Stomach (tissue), 8 donors: ENCODE measurements at regions not wholly inside any gene's neighbourhood (a gene's known extent, or its start where the extent isn't known, plus 50 kb on each side); places are given as distances from the start of the nearest gene placed in this dataset.

ENCODE experiments used
- DNase-seq, 2 donors: peaks; one replicate each; pipeline versions ENCODE4 v3.0.0 to v3.0.0-alpha.2; 2013 to 2019
- H3K27ac ChIP-seq, 5 donors: fragments of 200-600 bp in 4 of 5; sonication (generic) in 4 of 5; one replicate each; pipeline ENCODE4 v1.5.1; 2013 to 2019; ENCODE audit warnings: mild to moderate bottlenecking in 1 of 5, moderate library complexity in 1 of 5
- H3K27me3 ChIP-seq, 3 donors: fragments of 200-600 bp; sonication (generic); one replicate each; pipeline ENCODE4 v1.5.1; 2017 to 2019; ENCODE audit warnings: mixed run types in 1 of 3
- H3K36me3 ChIP-seq, 4 donors: fragments of 200-600 bp; sonication (generic); 1 replicate in 3 of 4; 2 replicates in 1 of 4; pipeline ENCODE4 v1.5.1; 2016 to 2019
- H3K4me1 ChIP-seq, 4 donors: fragments of 200-600 bp; sonication (generic); one replicate each; pipeline ENCODE4 v1.5.1; 2016 to 2019
- H3K4me3 ChIP-seq, 4 donors: fragments of 200-600 bp; sonication (generic) in 3 of 4; one replicate each; pipeline ENCODE4 v1.5.1; 2016 to 2019; ENCODE audit warnings: mild to moderate bottlenecking in 1 of 4
- H3K9me3 ChIP-seq, 4 donors: fragments of 200-600 bp; sonication (generic); one replicate each; pipeline ENCODE4 v1.5.1; 2016 to 2019
- CTCF ChIP-seq, 7 experiments: fragments of 450-650 bp in 4 of 7; fragments of 200-600 bp in 3 of 7; sonication (generic) in 3 of 7; IDR thresholded peaks; one replicate each; pipeline ENCODE4 v1.5.1; 2016 to 2019; ENCODE audit warnings: antibody characterized with exemption in 7 of 7, control low read depth in 2 of 7, mild to moderate bottlenecking in 1 of 7
- EP300 ChIP-seq: sonication (generic); formaldehyde crosslinking; IDR thresholded peaks from one replicate; pipeline ENCODE4 v1.6.1; 2017; ENCODE audit warnings: antibody characterized with exemption
- POLR2A ChIP-seq, 4 donors: fragments of 450-650 bp; IDR thresholded peaks; one replicate each; pipeline ENCODE4 v1.6.1; 2016; ENCODE audit warnings: antibody characterized with exemption in 4 of 4, control low read depth in 2 of 4, mild to moderate bottlenecking in 1 of 4, moderate library complexity in 1 of 4
- POLR2AphosphoS5 ChIP-seq, 3 donors: sonication (generic); formaldehyde crosslinking; IDR thresholded peaks; one replicate each; pipeline ENCODE4 v1.6.1; 2016; ENCODE audit warnings: antibody characterized with exemption in 3 of 3
- WGBS, 5 donors: extraction: QIAGEN DNeasy Blood & Tissue Kit in 3 of 5; methylation state at CpG; one replicate each; pipeline versions ENCODE4 v1.1.5 to v1.1.7; 2013 to 2018; 5-methylcytosine and 5-hydroxymethylcytosine counted together
- intact Hi-C: fragments of 100-400 bp; cut with DNase I; formaldehyde crosslinking; loops from one replicate; pipeline ENCODE4 v1.15.1; 2023; ENCODE audit warnings: low total_unique reads
- donor health status: healthy with polysubstance abuse.
- donor health status: Bipolar disorder and iron deficiency.
- donor health status: healthy.

GRCh38 chr9:110073356-110073905 lies 134.5 kb downstream of the C9orf152 start:
- Histone ChIP-seq H3K4me3 (no peak overlapping the region), H3K27ac (peak overlapping the region in 1 of 5 donors; percentile 14), H3K4me1 (peaks cover 0 to 35% (median 16%) of the 10 kb centered on the region in 4 donors), H3K9me3 (no peaks in the 10 kb centered on the region), H3K36me3 (no peaks in the 10 kb centered on the region), H3K27me3 (no peaks in the 10 kb centered on the region)
- no peak for DNase-seq
- intact Hi-C loops: no loop called here
- TF ChIP-seq POLR2AphosphoS5 (IDR thresholded peaks at IDR 0.05): no peak
- no peak for TF ChIP-seq POLR2A (IDR thresholded peaks at IDR 0.05)
- TF ChIP-seq EP300: no peak
- no peak for TF ChIP-seq CTCF (IDR thresholded peaks at IDR 0.05)

GRCh38 chr9:110076894-110077725 lies 130.8 kb downstream of the C9orf152 start:
- Histone ChIP-seq H3K27ac (peak overlapping the region in 1 of 5 donors; percentile 41), H3K4me3 (no peak overlapping the region), H3K36me3 (no peaks in the 10 kb centered on the region), H3K27me3 (no peaks in the 10 kb centered on the region), H3K9me3 (no peaks in the 10 kb centered on the region), H3K4me1 (peaks cover 0 to 62% (median 25%) of the 10 kb centered on the region in 4 donors)
- 71 to 84% (median 77%) methylated on average over 12 to 13 of the region's 13 CpGs for WGBS, 5 donors
- TF ChIP-seq CTCF (IDR thresholded peaks at IDR 0.05) (no peak), POLR2A (IDR thresholded peaks at IDR 0.05) (no peak), POLR2AphosphoS5 (IDR thresholded peaks at IDR 0.05) (no peak), EP300 (no peak)
- intact Hi-C loops: no loop called here
- DNase-seq: no peak

- Histone ChIP-seq H3K27ac (peak overlapping the region in 1 of 5 donors; percentile 41), H3K9me3 (no peaks in the 10 kb centered on the region), H3K4me3 (no peak overlapping the region), H3K27me3 (no peaks in the 10 kb centered on the region), H3K4me1 (peaks cover 0 to 58% (median 25%) of the 10 kb centered on the region in 4 donors), H3K36me3 (no peaks in the 10 kb centered on the region)
- intact Hi-C loops: no loop called here
- 72 to 79% (median 76%) methylated on average over 7 of the region's 7 CpGs for WGBS, 5 donors
- TF ChIP-seq EP300 (no peak), CTCF (IDR thresholded peaks at IDR 0.05) (no peak), POLR2A (IDR thresholded peaks at IDR 0.05) (no peak), POLR2AphosphoS5 (IDR thresholded peaks at IDR 0.05) (no peak)
- peak in 1 of 2 donors; percentile 27 for DNase-seq
Observed at GRCh38 chr9:110077925-110078324, 130.0 kb downstream of the C9orf152 start.

GRCh38 chr9:110078604-110079003 lies 129.4 kb downstream of the C9orf152 start:
- no peak for TF ChIP-seq CTCF (IDR thresholded peaks at IDR 0.05)
- no peak for TF ChIP-seq EP300
- TF ChIP-seq POLR2AphosphoS5 (IDR thresholded peaks at IDR 0.05): no peak
- TF ChIP-seq POLR2A (IDR thresholded peaks at IDR 0.05): no peak
- no peaks in the 10 kb centered on the region for H3K9me3 ChIP-seq
- H3K4me3 ChIP-seq: no peak overlapping the region
- peaks cover 0 to 51% (median 23%) of the 10 kb centered on the region in 4 donors for H3K4me1 ChIP-seq
- H3K27me3 ChIP-seq: no peaks in the 10 kb centered on the region
- DNase-seq: no peak
- intact Hi-C loops: no loop called here
- WGBS, 5 donors: 42 to 67% (median 54%) methylated on average over 4 of the region's 4 CpGs
- H3K36me3 ChIP-seq: no peaks in the 10 kb centered on the region
- peak overlapping the region in 1 of 5 donors; percentile 41 for H3K27ac ChIP-seq
